H1 (cell line): ENCODE measurements at regions not wholly inside any gene's neighbourhood (a gene's known extent, or its start where the extent isn't known, plus 50 kb on each side); places are given as distances from the start of the nearest gene placed in this dataset.
"Not testable (repeated sequence)": the region's sequence is repeated elsewhere in the genome, so short reads cannot be mapped to it uniquely, and the experiment has no call there.

ENCODE experiments used
- CTCF ChIA-PET: fragments of 300-600 bp; sonication (Branson Sonifier 250); formaldehyde crosslinking; loops from one replicate; lab custom pipeline; 2021; ENCODE audit not compliant: partially characterized antibody; lab: Charles Lee
- POLR2A ChIA-PET: fragments of 300-600 bp; sonication (Branson Sonifier 250); formaldehyde crosslinking; loops from one replicate; lab custom pipeline; 2021; ENCODE audit warnings: inconsistent platforms; ENCODE audit not compliant: partially characterized antibody; lab: Charles Lee
- DNase-seq, 2 experiments: peaks; one replicate each; pipeline versions ENCODE4 v3.0.0 to v3.0.0-alpha.2; 2010 to 2022; ENCODE audit warnings: low spot score in 2 of 2, low read depth in 1 of 2, mixed read lengths in 1 of 2
- FAIRE-seq: peaks from 2 replicates; lab custom pipeline; 2011; peaks lifted over from hg19 to GRCh38; lab: Jason Lieb, UNC
- H2AFZ ChIP-seq: 2 replicates; pipeline ENCODE4 v1.8.1; 2012; ENCODE audit warnings: low read length, inconsistent platforms
- H2AK5ac ChIP-seq: 2 replicates; pipeline ENCODE4 v1.6.1; 2013; ENCODE audit warnings: low read depth, low read length
- H2BK120ac ChIP-seq: replicated peaks from 2 replicates; pipeline ENCODE3; 2013; ENCODE audit warnings: low read depth, low read length, inconsistent platforms
- H2BK12ac ChIP-seq: 2 replicates; pipeline ENCODE4 v1.6.1; 2013; ENCODE audit warnings: low read depth, low read length
- H2BK15ac ChIP-seq: 2 replicates; pipeline ENCODE4 v1.6.1; 2013; ENCODE audit warnings: low read length
- H2BK20ac ChIP-seq: 2 replicates; pipeline ENCODE4 v1.6.1; 2013; ENCODE audit warnings: low read length
- H2BK5ac ChIP-seq: 2 replicates; pipeline ENCODE4 v1.6.1; 2013; ENCODE audit warnings: low read depth, low read length
- H3K14ac ChIP-seq: 2 replicates; pipeline ENCODE4 v1.6.1; 2013; ENCODE audit warnings: inconsistent platforms; ENCODE audit not compliant: insufficient read length
- H3K18ac ChIP-seq: 2 replicates; pipeline ENCODE4 v1.6.1; 2013; ENCODE audit warnings: low read length; ENCODE audit errors: extremely low read depth
- H3K23ac ChIP-seq: 2 replicates; pipeline ENCODE4 v1.6.1; 2013; ENCODE audit warnings: inconsistent platforms; ENCODE audit not compliant: insufficient read length
- H3K23me2 ChIP-seq: 2 replicates; pipeline ENCODE4 v1.6.1; 2013; ENCODE audit warnings: low read depth, low read length
- H3K27ac ChIP-seq: 2 replicates; pipeline ENCODE4 v1.6.1; 2011; ENCODE audit warnings: low read depth, low read length, inconsistent platforms
- H3K27me3 ChIP-seq, 4 experiments: replicated peaks in 1 of 4; 1 replicate in 1 of 4; 2 replicates in 3 of 4; pipeline versions ENCODE4 v1.6.1 to v1.8.1; 2011 to 2013; ENCODE audit warnings: low read length in 3 of 4, mild to moderate bottlenecking in 3 of 4, inconsistent platforms in 2 of 4, mixed read lengths in 2 of 4, moderate library complexity in 1 of 4; ENCODE audit not compliant: control insufficient read depth in 3 of 4, insufficient read depth in 3 of 4; ENCODE audit errors: extremely low read depth in 1 of 4
- H3K36me3 ChIP-seq, 4 experiments: 2 replicates each; pipeline versions ENCODE4 v1.6.1 to v1.8.1; 2011 to 2013; ENCODE audit warnings: mild to moderate bottlenecking in 4 of 4, low read length in 3 of 4, moderate library complexity in 2 of 4, control low read depth in 1 of 4, inconsistent platforms in 1 of 4; ENCODE audit not compliant: insufficient read depth in 4 of 4, control insufficient read depth in 2 of 4
- H3K4ac ChIP-seq: replicated peaks from 2 replicates; pipeline ENCODE3; 2013; ENCODE audit warnings: low read length, low read depth, mixed read lengths, inconsistent platforms; ENCODE audit not compliant: insufficient read length
- H3K4me1 ChIP-seq, 4 experiments: replicated peaks in 1 of 4; 1 replicate in 1 of 4; 2 replicates in 3 of 4; pipeline versions ENCODE4 v1.6.1 to v1.8.1; 2011 to 2013; ENCODE audit warnings: low read length in 3 of 4, inconsistent platforms in 2 of 4, mixed read lengths in 1 of 4; ENCODE audit not compliant: insufficient read depth in 4 of 4, control insufficient read depth in 3 of 4
- H3K4me2 ChIP-seq, 2 experiments: 2 replicates each; pipeline versions ENCODE4 v1.6.1 to v1.8.1; 2011 to 2013; ENCODE audit warnings: low read depth in 2 of 2, low read length in 2 of 2, control low read depth in 1 of 2, inconsistent platforms in 1 of 2, mild to moderate bottlenecking in 1 of 2; ENCODE audit not compliant: insufficient read depth in 1 of 2
- H3K4me3 ChIP-seq, 4 experiments: fragments of 200-600, 300-600 bp in 1 of 4; sonication (generic), shearing (Covaris generic), sonication (Bioruptor Twin) in 1 of 4; 2 replicates each; pipeline versions ENCODE4 v1.5.1 to v1.8.1; 2011 to 2016; ENCODE audit warnings: low read length in 4 of 4, low read depth in 3 of 4, control low read depth in 2 of 4, inconsistent platforms in 2 of 4, mild to moderate bottlenecking in 2 of 4, mixed read lengths in 1 of 4, moderate library complexity in 1 of 4; ENCODE audit not compliant: insufficient read depth in 2 of 4; ENCODE audit errors: extremely low read depth in 1 of 4
- H3K56ac ChIP-seq: replicated peaks from 2 replicates; pipeline ENCODE3; 2013; ENCODE audit warnings: low read depth, mild to moderate bottlenecking, mixed read lengths, low read length, inconsistent platforms; ENCODE audit not compliant: insufficient read length
- H3K79me1 ChIP-seq: 2 replicates; pipeline ENCODE4 v1.6.1; 2013; ENCODE audit warnings: low read depth, low read length, control low read depth
- H3K79me2 ChIP-seq, 2 experiments: 2 replicates each; pipeline versions ENCODE4 v1.6.1 to v1.8.1; 2012 to 2013; ENCODE audit warnings: low read length in 2 of 2, mild to moderate bottlenecking in 2 of 2, inconsistent platforms in 1 of 2; ENCODE audit not compliant: insufficient read depth in 2 of 2, control insufficient read depth in 1 of 2
- H3K9ac ChIP-seq, 4 experiments: replicated peaks in 1 of 4; 1 replicate in 1 of 4; 2 replicates in 3 of 4; pipeline versions ENCODE4 v1.6.1 to v1.8.1; 2011 to 2013; ENCODE audit warnings: low read depth in 3 of 4, low read length in 3 of 4, control low read depth in 2 of 4, mild to moderate bottlenecking in 2 of 4, moderate library complexity in 2 of 4, inconsistent platforms in 1 of 4; ENCODE audit errors: extremely low read depth in 1 of 4
- H3K9me3 ChIP-seq, 2 experiments: 2 replicates each; pipeline versions ENCODE4 v1.6.1 to v1.8.1; 2012 to 2013; ENCODE audit warnings: mild to moderate bottlenecking in 2 of 2, moderate library complexity in 2 of 2, control low read depth in 1 of 2, inconsistent platforms in 1 of 2, low read depth in 1 of 2, low read length in 1 of 2, mixed read lengths in 1 of 2; ENCODE audit not compliant: insufficient read depth in 2 of 2
- H4K20me1 ChIP-seq, 2 experiments: replicated peaks in 1 of 2; 2 replicates each; pipeline versions ENCODE3 to v1.8.1; 2011 to 2013; ENCODE audit warnings: inconsistent platforms in 2 of 2, low read length in 2 of 2, mild to moderate bottlenecking in 1 of 2; ENCODE audit not compliant: insufficient read depth in 2 of 2, control insufficient read depth in 1 of 2
- H4K5ac ChIP-seq: 2 replicates; pipeline ENCODE4 v1.6.1; 2013; ENCODE audit warnings: low read length, low read depth, mixed read lengths, inconsistent platforms; ENCODE audit not compliant: insufficient read length
- H4K8ac ChIP-seq: 2 replicates; pipeline ENCODE4 v1.8.0; 2013; ENCODE audit warnings: mild to moderate bottlenecking, moderate library complexity, low read length, inconsistent platforms; ENCODE audit not compliant: insufficient read depth; ENCODE audit errors: extremely low read depth
- H4K91ac ChIP-seq: replicated peaks from 2 replicates; pipeline ENCODE3; 2013; ENCODE audit warnings: low read length, mixed read lengths, inconsistent platforms; ENCODE audit not compliant: insufficient read length
- EZH2 ChIP-seq: fragments of 200-600 bp; sonication (generic); IDR thresholded peaks from 2 replicates; pipeline ENCODE4 v1.7.1; 2012; ENCODE audit warnings: low read depth, mild to moderate bottlenecking, moderate library complexity, low read length, inconsistent platforms; ENCODE audit not compliant: severe bottlenecking
- JUN ChIP-seq: IDR thresholded peaks from 2 replicates; pipeline ENCODE4 v1.6.1; 2011; ENCODE audit warnings: low read depth, mild to moderate bottlenecking, improper control_type of control experiment, low read length
- WGBS, 2 experiments: shearing (Covaris generic) in 1 of 2; methylation state at CpG; one replicate each; pipeline versions ENCODE4 v1.1.6 to v1.1.7; 2013 to 2015; ENCODE audit warnings: low lambda C conversion rate in 2 of 2, mixed read lengths in 2 of 2, inconsistent platforms in 1 of 2, low coverage in 1 of 2, missing lambda C conversion rate in 1 of 2; ENCODE audit not compliant: insufficient replicate concordance in 2 of 2, insufficient coverage in 1 of 2, insufficient read length in 1 of 2; ENCODE audit errors: extremely low coverage in 1 of 2, missing lambda C conversion rate in 1 of 2; 5-methylcytosine and 5-hydroxymethylcytosine counted together

DNA sequence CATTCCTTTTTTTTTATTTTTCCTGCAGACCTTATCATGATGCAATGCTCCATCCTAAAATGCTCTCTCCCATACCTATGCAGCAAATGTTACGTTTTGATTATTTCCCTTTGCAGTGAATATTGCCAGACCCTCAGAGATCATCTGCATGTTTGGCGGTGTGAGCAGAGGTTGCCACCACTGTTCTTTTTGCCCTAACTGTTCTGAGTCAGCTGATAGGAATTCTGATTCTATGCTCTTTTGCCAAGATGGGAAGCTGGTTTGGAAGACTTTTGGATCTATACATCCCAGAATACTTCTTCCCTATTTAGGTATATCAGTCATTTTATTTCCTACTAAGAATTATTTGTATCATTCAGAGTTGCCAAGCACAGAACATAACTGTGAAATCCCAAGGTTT is 130.5 kb downstream of the KLF6 start:
- Histone ChIP-seq H2BK120ac (no peak overlapping the region), H3K27ac (no peak overlapping the region), H3K18ac (no peak overlapping the region), H3K23ac (no peak overlapping the region), H3K4me1 (peaks cover 0 to 3% (median 0%) of the 10 kb centered on the region in 4 experiments; a peak in 1 of 7 replicates), H2AFZ (no peak overlapping the region), H3K23me2 (no peaks in the 10 kb centered on the region; the same call in 1 of the 2 replicates), H4K5ac (no peak overlapping the region), H3K56ac (no peak overlapping the region), H3K79me2 (no peaks in the 10 kb centered on the region), H3K4ac (no peak overlapping the region), H2AK5ac (no peak overlapping the region), H4K8ac (no peak overlapping the region), H3K4me3 (no peak overlapping the region), H3K9me3 (no peaks in the 10 kb centered on the region), H3K79me1 (no peaks in the 10 kb centered on the region), H4K91ac (no peak overlapping the region), H2BK20ac (no peak overlapping the region), H3K4me2 (no peak overlapping the region), H4K20me1 (no peaks in the 10 kb centered on the region), H3K36me3 (no peaks in the 10 kb centered on the region), H2BK12ac (no peak overlapping the region), H2BK5ac (no peak overlapping the region), H2BK15ac (no peak overlapping the region), H3K14ac (no peak overlapping the region), H3K9ac (no peak overlapping the region), H3K27me3 (no peaks in the 10 kb centered on the region)
- CTCF ChIA-PET = no interaction called here
- 88% methylated on average over 2 of the region's 2 CpGs; no CpG with 5 or more reads in 1 of the 2 experiments for WGBS, 2 experiments
- POLR2A ChIA-PET = no interaction called here
- DNase-seq = no peak
- TF ChIP-seq JUN (no peak), EZH2 (no peak)
- no peak for FAIRE-seq

DNA sequence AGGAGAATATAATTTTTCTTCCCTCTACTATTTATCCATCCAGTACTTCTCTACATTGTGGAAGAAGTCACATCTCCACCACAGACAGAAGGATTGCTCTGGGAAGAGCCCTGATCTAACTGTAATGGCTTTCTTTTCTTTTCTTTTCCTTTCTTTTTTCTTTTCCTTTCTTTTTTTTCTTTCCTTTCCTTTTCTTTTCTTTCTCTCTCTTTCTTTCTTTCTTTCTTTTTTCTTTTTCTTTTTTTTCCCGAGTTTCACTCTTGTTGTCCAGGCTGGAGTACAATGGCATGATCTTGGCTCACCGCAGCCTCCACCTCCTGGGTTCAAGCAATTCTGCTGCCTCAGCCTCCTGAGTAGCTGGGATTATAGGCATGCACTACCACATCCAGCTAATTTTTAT is 131.7 kb downstream of the KLF6 start:
- H3K79me2 ChIP-seq, H3K27me3 ChIP-seq, H2BK15ac ChIP-seq, H3K4me3 ChIP-seq, H3K9ac ChIP-seq, H2BK20ac ChIP-seq, H4K8ac ChIP-seq, H3K4me2 ChIP-seq, H3K9me3 ChIP-seq, H3K23me2 ChIP-seq, H3K79me1 ChIP-seq, H3K23ac ChIP-seq, H3K4ac ChIP-seq, DNase-seq, H3K36me3 ChIP-seq, H3K56ac ChIP-seq, H4K5ac ChIP-seq, H2AK5ac ChIP-seq, H2BK5ac ChIP-seq, H4K91ac ChIP-seq, H2BK12ac ChIP-seq, POLR2A ChIA-PET, H2BK120ac ChIP-seq, H3K18ac ChIP-seq, H2AFZ ChIP-seq, FAIRE-seq, H3K14ac ChIP-seq, H3K27ac ChIP-seq, H3K4me1 ChIP-seq, H4K20me1 ChIP-seq: not testable (repeated sequence)
- 74% methylated on average over 2 of the region's 2 CpGs; no CpG with 5 or more reads in 1 of the 2 experiments for WGBS, 2 experiments
- CTCF ChIA-PET = interaction anchor here (0.6 to 1.1 kb wide), 2 partner anchors 9 to 68 kb away, joined by 3 read pairs; no protein-coding TSS in a partner anchor
